ENCODE measurements at regions not wholly inside any gene's neighbourhood (a gene's known extent, or its start where the extent isn't known, plus 50 kb on each side); places are given as distances from the start of the nearest gene placed in this dataset.

DNA sequence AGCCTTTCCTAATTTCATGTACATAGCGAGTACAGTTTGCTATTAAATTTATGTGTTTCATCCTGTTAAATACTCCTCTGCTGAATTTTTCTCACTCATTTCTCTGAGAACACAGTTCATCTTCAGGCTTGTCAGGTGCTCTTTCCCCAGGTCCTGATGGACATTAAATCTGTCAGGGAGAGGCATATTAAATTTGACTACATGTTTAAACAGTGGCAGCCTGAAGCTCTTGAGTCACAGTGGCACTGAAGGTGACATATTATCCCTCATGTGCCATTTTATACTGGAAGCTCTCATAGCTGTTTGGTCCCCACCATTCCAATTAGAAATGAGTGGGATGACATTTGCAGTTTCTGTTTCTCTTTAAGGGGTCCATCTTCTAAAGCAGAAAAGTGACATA is 1089.6 kb upstream of the SORCS1 start:
- Histone ChIP-seq H3K4me1 (no peaks in the 10 kb centered on the region), H3K36me3 (no peaks in the 10 kb centered on the region), H3K4me3 (no peak overlapping the region), H3K27ac (replicated peaks in 1 of 4) (no peak overlapping the region), H3K27me3 (no peaks in the 10 kb centered on the region), H3K9me3 (peaks cover 0 to 4% (median 0%) of the 10 kb centered on the region in 4 donors)
- WGBS = 87% methylated on average over 1 of the region's 1 CpG
- intact Hi-C loops (cut with DNase I) = no loop called here
- no peak for TF ChIP-seq POLR2A (IDR thresholded peaks at IDR 0.05; ENCODE audit: low read depth)
- no peak for TF ChIP-seq CTCF (IDR thresholded peaks at IDR 0.05)
- no peak for TF ChIP-seq EP300 (IDR thresholded peaks at IDR 0.05)
- TF ChIP-seq POLR2AphosphoS5 (IDR thresholded peaks at IDR 0.05) = no peak
- no peak for DNase-seq (ENCODE audit: extremely low spot score)

- no peak overlapping the region for H3K4me3 ChIP-seq
- H3K27me3 ChIP-seq = no peaks in the 10 kb centered on the region
- no peak overlapping the region for H3K27ac ChIP-seq (replicated peaks in 1 of 4)
- H3K4me1 ChIP-seq = no peaks in the 10 kb centered on the region
- no peak for DNase-seq (ENCODE audit: extremely low spot score)
- TF ChIP-seq POLR2A (IDR thresholded peaks at IDR 0.05; ENCODE audit: low read depth) (no peak), EP300 (IDR thresholded peaks at IDR 0.05) (no peak), CTCF (IDR thresholded peaks at IDR 0.05) (no peak), POLR2AphosphoS5 (IDR thresholded peaks at IDR 0.05) (no peak)
- intact Hi-C loops (cut with DNase I) = no loop called here
- H3K36me3 ChIP-seq = no peaks in the 10 kb centered on the region
- peaks cover 0 to 11% (median 0%) of the 10 kb centered on the region in 4 donors for H3K9me3 ChIP-seq
Observed at GRCh38 chr10:108252771-108253170, 1088.3 kb upstream of the SORCS1 start.

- no peaks in the 10 kb centered on the region for H3K27me3 ChIP-seq
- no peaks in the 10 kb centered on the region for H3K4me1 ChIP-seq
- intact Hi-C loops (cut with DNase I) = no loop called here
- H3K9me3 ChIP-seq = peaks cover 0 to 15% (median 0%) of the 10 kb centered on the region in 4 donors
- H3K4me3 ChIP-seq = no peak overlapping the region
- TF ChIP-seq POLR2AphosphoS5 (IDR thresholded peaks at IDR 0.05) (no peak), EP300 (IDR thresholded peaks at IDR 0.05) (no peak), CTCF (IDR thresholded peaks at IDR 0.05) (no peak), POLR2A (IDR thresholded peaks at IDR 0.05; ENCODE audit: low read depth) (no peak)
- H3K36me3 ChIP-seq = no peaks in the 10 kb centered on the region
- WGBS = 55% methylated on average over 4 of the region's 4 CpGs
- DNase-seq (ENCODE audit: extremely low spot score) = no peak
- H3K27ac ChIP-seq (replicated peaks in 1 of 4) = no peak overlapping the region
Observed at GRCh38 chr10:108250936-108251620, 1086.6 kb upstream of the SORCS1 start.

DNA sequence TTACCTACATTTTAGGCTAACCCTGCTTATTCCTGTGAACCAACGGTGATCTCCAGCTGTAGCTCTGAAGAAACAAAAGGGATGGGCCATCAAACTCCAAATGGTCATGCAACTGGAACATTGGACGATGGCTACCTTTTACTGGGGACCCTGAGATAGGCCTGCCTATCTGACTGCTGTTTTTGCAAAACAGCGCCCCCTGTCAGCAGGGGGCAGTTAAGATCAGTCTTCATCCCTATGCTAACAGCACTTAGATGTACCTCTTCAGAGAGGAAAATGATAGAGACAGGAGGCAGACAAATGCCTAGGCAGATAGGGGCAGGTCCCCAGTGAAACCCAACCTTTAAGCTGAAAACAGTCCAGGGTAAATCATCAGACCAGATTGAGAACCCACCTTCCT is 1085.4 kb upstream of the SORCS1 start:
- 81% methylated on average over 3 of the region's 3 CpGs for WGBS
- TF ChIP-seq POLR2AphosphoS5 (IDR thresholded peaks at IDR 0.05) = no peak
- no peak for TF ChIP-seq POLR2A (IDR thresholded peaks at IDR 0.05; ENCODE audit: low read depth)
- TF ChIP-seq EP300 (IDR thresholded peaks at IDR 0.05) = no peak
- no peak for TF ChIP-seq CTCF (IDR thresholded peaks at IDR 0.05)
- Histone ChIP-seq H3K27ac (replicated peaks in 1 of 4) (no peak overlapping the region), H3K4me3 (no peak overlapping the region), H3K27me3 (no peaks in the 10 kb centered on the region), H3K36me3 (no peaks in the 10 kb centered on the region), H3K9me3 (peaks cover 0 to 16% (median under 1%) of the 10 kb centered on the region in 4 donors), H3K4me1 (no peaks in the 10 kb centered on the region)
- intact Hi-C loops (cut with DNase I) = no loop called here
- DNase-seq (ENCODE audit: extremely low spot score) = no peak
